H1 (cell line): ENCODE measurements at regions not wholly inside any gene's neighbourhood (a gene's known extent, or its start where the extent isn't known, plus 50 kb on each side); places are given as distances from the start of the nearest gene placed in this dataset.

Experiments
- CTBP2 ChIP-seq: IDR thresholded peaks from 2 replicates; pipeline ENCODE4 v1.7.0; 2011; ENCODE audit warnings: borderline replicate concordance, mild to moderate bottlenecking, moderate library complexity, mixed read lengths, low read length; ENCODE audit not compliant: insufficient read depth, insufficient read length
- EGR1 ChIP-seq: IDR thresholded peaks from 2 replicates; pipeline ENCODE4 v1.6.1; 2011; ENCODE audit warnings: low read depth, low read length, borderline replicate concordance
- HDAC2 ChIP-seq, 2 experiments: fragments of 300-600 bp in 1 of 2; sonication (generic) in 1 of 2; IDR thresholded peaks; 2 replicates each; pipeline ENCODE4 v1.6.1; 2011 to 2012; ENCODE audit warnings: low read depth in 2 of 2, low read length in 2 of 2, mild to moderate bottlenecking in 2 of 2, moderate library complexity in 2 of 2, borderline replicate concordance in 1 of 2, inconsistent platforms in 1 of 2
- HDAC6 ChIP-seq: IDR thresholded peaks from one replicate; pipeline ENCODE4 v1.7.1; 2012; ENCODE audit warnings: low read depth, mild to moderate bottlenecking, inconsistent platforms, low read length, moderate library complexity
- SP4 ChIP-seq: IDR thresholded peaks from 2 replicates; pipeline ENCODE4 v1.6.1; 2012; ENCODE audit warnings: low read length, inconsistent platforms
- TAF1 ChIP-seq: IDR thresholded peaks from 2 replicates; pipeline ENCODE4 v1.6.1; 2011; ENCODE audit warnings: mild to moderate bottlenecking, low read depth, low read length
- TF ChIP-seq, protein P1 (sequence below): fragments of 300-600 bp; sonication (generic); IDR thresholded peaks from 2 replicates; pipeline ENCODE4 v1.7.1; 2012; ENCODE audit warnings: low read length, moderate library complexity, mild to moderate bottlenecking, inconsistent platforms; ENCODE audit not compliant: insufficient replicate concordance
- TF ChIP-seq, protein P2 (sequence below): IDR thresholded peaks from 2 replicates; pipeline ENCODE4 v1.6.1; 2011; ENCODE audit warnings: low read depth, mild to moderate bottlenecking, low read length; ENCODE audit not compliant: insufficient read depth

DNA sequence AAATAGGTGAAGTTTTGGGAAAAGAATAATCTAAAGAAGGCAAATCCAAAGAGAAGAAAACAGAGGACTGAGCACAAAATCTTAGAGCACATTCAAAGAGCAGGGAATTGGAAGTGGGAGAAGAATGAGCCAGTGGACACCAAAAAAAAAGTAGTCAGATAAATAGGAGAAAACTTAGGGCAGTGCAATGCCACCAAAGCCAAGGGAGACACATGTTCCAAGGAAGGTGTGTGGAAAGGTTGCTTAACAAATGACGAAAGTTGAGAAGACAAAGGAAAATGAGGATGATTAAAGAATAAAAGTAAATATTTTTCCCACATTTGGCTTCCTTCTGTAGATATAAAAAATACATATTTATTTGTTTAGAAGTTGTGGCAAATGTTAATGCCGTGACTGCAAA, 237.6 kb downstream of the TANC2 start (continued):
- TF ChIP-seq, protein P1, sequence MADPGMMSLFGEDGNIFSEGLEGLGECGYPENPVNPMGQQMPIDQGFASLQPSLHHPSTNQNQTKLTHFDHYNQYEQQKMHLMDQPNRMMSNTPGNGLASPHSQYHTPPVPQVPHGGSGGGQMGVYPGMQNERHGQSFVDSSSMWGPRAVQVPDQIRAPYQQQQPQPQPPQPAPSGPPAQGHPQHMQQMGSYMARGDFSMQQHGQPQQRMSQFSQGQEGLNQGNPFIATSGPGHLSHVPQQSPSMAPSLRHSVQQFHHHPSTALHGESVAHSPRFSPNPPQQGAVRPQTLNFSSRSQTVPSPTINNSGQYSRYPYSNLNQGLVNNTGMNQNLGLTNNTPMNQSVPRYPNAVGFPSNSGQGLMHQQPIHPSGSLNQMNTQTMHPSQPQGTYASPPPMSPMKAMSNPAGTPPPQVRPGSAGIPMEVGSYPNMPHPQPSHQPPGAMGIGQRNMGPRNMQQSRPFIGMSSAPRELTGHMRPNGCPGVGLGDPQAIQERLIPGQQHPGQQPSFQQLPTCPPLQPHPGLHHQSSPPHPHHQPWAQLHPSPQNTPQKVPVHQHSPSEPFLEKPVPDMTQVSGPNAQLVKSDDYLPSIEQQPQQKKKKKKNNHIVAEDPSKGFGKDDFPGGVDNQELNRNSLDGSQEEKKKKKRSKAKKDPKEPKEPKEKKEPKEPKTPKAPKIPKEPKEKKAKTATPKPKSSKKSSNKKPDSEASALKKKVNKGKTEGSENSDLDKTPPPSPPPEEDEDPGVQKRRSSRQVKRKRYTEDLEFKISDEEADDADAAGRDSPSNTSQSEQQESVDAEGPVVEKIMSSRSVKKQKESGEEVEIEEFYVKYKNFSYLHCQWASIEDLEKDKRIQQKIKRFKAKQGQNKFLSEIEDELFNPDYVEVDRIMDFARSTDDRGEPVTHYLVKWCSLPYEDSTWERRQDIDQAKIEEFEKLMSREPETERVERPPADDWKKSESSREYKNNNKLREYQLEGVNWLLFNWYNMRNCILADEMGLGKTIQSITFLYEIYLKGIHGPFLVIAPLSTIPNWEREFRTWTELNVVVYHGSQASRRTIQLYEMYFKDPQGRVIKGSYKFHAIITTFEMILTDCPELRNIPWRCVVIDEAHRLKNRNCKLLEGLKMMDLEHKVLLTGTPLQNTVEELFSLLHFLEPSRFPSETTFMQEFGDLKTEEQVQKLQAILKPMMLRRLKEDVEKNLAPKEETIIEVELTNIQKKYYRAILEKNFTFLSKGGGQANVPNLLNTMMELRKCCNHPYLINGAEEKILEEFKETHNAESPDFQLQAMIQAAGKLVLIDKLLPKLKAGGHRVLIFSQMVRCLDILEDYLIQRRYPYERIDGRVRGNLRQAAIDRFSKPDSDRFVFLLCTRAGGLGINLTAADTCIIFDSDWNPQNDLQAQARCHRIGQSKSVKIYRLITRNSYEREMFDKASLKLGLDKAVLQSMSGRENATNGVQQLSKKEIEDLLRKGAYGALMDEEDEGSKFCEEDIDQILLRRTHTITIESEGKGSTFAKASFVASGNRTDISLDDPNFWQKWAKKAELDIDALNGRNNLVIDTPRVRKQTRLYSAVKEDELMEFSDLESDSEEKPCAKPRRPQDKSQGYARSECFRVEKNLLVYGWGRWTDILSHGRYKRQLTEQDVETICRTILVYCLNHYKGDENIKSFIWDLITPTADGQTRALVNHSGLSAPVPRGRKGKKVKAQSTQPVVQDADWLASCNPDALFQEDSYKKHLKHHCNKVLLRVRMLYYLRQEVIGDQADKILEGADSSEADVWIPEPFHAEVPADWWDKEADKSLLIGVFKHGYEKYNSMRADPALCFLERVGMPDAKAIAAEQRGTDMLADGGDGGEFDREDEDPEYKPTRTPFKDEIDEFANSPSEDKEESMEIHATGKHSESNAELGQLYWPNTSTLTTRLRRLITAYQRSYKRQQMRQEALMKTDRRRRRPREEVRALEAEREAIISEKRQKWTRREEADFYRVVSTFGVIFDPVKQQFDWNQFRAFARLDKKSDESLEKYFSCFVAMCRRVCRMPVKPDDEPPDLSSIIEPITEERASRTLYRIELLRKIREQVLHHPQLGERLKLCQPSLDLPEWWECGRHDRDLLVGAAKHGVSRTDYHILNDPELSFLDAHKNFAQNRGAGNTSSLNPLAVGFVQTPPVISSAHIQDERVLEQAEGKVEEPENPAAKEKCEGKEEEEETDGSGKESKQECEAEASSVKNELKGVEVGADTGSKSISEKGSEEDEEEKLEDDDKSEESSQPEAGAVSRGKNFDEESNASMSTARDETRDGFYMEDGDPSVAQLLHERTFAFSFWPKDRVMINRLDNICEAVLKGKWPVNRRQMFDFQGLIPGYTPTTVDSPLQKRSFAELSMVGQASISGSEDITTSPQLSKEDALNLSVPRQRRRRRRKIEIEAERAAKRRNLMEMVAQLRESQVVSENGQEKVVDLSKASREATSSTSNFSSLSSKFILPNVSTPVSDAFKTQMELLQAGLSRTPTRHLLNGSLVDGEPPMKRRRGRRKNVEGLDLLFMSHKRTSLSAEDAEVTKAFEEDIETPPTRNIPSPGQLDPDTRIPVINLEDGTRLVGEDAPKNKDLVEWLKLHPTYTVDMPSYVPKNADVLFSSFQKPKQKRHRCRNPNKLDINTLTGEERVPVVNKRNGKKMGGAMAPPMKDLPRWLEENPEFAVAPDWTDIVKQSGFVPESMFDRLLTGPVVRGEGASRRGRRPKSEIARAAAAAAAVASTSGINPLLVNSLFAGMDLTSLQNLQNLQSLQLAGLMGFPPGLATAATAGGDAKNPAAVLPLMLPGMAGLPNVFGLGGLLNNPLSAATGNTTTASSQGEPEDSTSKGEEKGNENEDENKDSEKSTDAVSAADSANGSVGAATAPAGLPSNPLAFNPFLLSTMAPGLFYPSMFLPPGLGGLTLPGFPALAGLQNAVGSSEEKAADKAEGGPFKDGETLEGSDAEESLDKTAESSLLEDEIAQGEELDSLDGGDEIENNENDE: no peak
- TF ChIP-seq HDAC6 (no peak), CTBP2 (no peak), EGR1 (no peak), SP4 (no peak), TAF1 (no peak), HDAC2 (IDR thresholded peaks at IDR 0.05; ENCODE audit: borderline replicate concordance in 1 of 2, low read depth in 2 of 2, low read length in 2 of 2) (no peak)
- TF ChIP-seq, protein P2, sequence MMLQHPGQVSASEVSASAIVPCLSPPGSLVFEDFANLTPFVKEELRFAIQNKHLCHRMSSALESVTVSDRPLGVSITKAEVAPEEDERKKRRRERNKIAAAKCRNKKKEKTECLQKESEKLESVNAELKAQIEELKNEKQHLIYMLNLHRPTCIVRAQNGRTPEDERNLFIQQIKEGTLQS: no peak
